SK-MEL-5 (cell line): ENCODE measurements at regions not wholly inside any gene's neighbourhood (a gene's known extent, or its start where the extent isn't known, plus 50 kb on each side); places are given as distances from the start of the nearest gene placed in this dataset.

Experiments
- DNase-seq: peaks from one replicate; pipeline ENCODE4 v3.0.0-alpha.2; 2016; ENCODE audit warnings: low read depth, low spot score
- in situ Hi-C: cut with HindIII; loops from 2 replicates; pipeline ENCODE4 v1.10.0; 2016; ENCODE audit warnings: low sequenced_read_pairs, high pct_unique_total_duplicates, low pct_unique_long_range_greater_than_20kb

GRCh38 chr2:147548451-147548850, 296.4 kb upstream of the ACVR2A start:
- DNase-seq: no peak
- in situ Hi-C loops: no loop called here

- in situ Hi-C loops: no loop called here
Measured at GRCh38 chr2:147547440-147547839, 297.4 kb upstream of the ACVR2A start.

GRCh38 chr2:147546109-147546508, 298.7 kb upstream of the ACVR2A start:
- no peak for DNase-seq
- in situ Hi-C loops: no loop called here

More at GRCh38 chr2:147547440-147547839, 297.4 kb upstream of the ACVR2A start:
- DNase-seq: no peak

- in situ Hi-C loops: no loop called here
- DNase-seq: no peak
Measured at GRCh38 chr2:147543056-147543455, 301.8 kb upstream of the ACVR2A start.

GRCh38 chr2:147542351-147542750, 302.5 kb upstream of the ACVR2A start:
- in situ Hi-C loops: no loop called here

GRCh38 chr2:147541314-147541713, 303.5 kb upstream of the ACVR2A start:
- in situ Hi-C loops: no loop called here
- DNase-seq: no peak

More at GRCh38 chr2:147542351-147542750, 302.5 kb upstream of the ACVR2A start:
- DNase-seq: no peak

GRCh38 chr2:147538821-147539220, 306.0 kb upstream of the ACVR2A start:
- DNase-seq: no peak
- in situ Hi-C loops: no loop called here

GRCh38 chr2:147538088-147538487, 306.7 kb upstream of the ACVR2A start:
- DNase-seq: no peak
- in situ Hi-C loops: no loop called here

- in situ Hi-C loops: no loop called here
Measured at GRCh38 chr2:147531269-147531668, 313.6 kb upstream of the ACVR2A start.

GRCh38 chr2:147530033-147530432, 314.8 kb upstream of the ACVR2A start:
- DNase-seq: no peak
- in situ Hi-C loops: no loop called here

More at GRCh38 chr2:147531269-147531668, 313.6 kb upstream of the ACVR2A start:
- DNase-seq: no peak

GRCh38 chr2:147525819-147526489, 318.9 kb upstream of the ACVR2A start:
- in situ Hi-C loops: no loop called here
- DNase-seq: no peak

- DNase-seq: no peak
Measured at GRCh38 chr2:147524912-147525311, 319.9 kb upstream of the ACVR2A start.

GRCh38 chr2:147523415-147523814, 321.4 kb upstream of the ACVR2A start:
- in situ Hi-C loops: no loop called here
- no peak for DNase-seq

More at GRCh38 chr2:147524912-147525311, 319.9 kb upstream of the ACVR2A start:
- in situ Hi-C loops: no loop called here

- in situ Hi-C loops: no loop called here
- no peak for DNase-seq
Measured at GRCh38 chr2:147521936-147522335, 322.9 kb upstream of the ACVR2A start.

- in situ Hi-C loops: no loop called here
- DNase-seq: no peak
Measured at GRCh38 chr2:147520817-147521216, 324.0 kb upstream of the ACVR2A start.

- DNase-seq: no peak
- in situ Hi-C loops: no loop called here
Measured at GRCh38 chr2:147519178-147519577, 325.7 kb upstream of the ACVR2A start.

GRCh38 chr2:147515213-147515612, 329.6 kb upstream of the ACVR2A start:
- no peak for DNase-seq
- in situ Hi-C loops: no loop called here

GRCh38 chr2:147512206-147512605, 332.6 kb upstream of the ACVR2A start:
- DNase-seq: no peak
- in situ Hi-C loops: no loop called here

GRCh38 chr2:147511491-147511948, 333.3 kb upstream of the ACVR2A start:
- no peak for DNase-seq
- in situ Hi-C loops: no loop called here
